GM23248 (cell line): ENCODE measurements at regions not wholly inside any gene's neighbourhood (a gene's known extent, or its start where the extent isn't known, plus 50 kb on each side); places are given as distances from the start of the nearest gene placed in this dataset.

Source experiments
- EZH2 ChIP-seq: fragments of 200-600 bp; sonication (generic); IDR thresholded peaks from 2 replicates; pipeline ENCODE4 v1.6.1; 2018; ENCODE audit warnings: antibody characterized with exemption, mild to moderate bottlenecking; ENCODE audit not compliant: insufficient read depth, poor library complexity, severe bottlenecking
- EZH2phosphoT487 ChIP-seq: fragments of 200-600 bp; sonication (generic); IDR thresholded peaks from 2 replicates; pipeline ENCODE4 v1.6.1; 2018; ENCODE audit warnings: antibody characterized with exemption, moderate library complexity, mild to moderate bottlenecking, low read depth; ENCODE audit not compliant: insufficient read depth

- TF ChIP-seq EZH2: no peak
- no peak for TF ChIP-seq EZH2phosphoT487
Measured at GRCh38 chr10:53548664-53549063, 776.1 kb upstream of the MBL2 start.
